Endothelial cell of umbilical vein (primary cell): ENCODE measurements at regions not wholly inside any gene's neighbourhood (a gene's known extent, or its start where the extent isn't known, plus 50 kb on each side); places are given as distances from the start of the nearest gene placed in this dataset.

Experiments used
- BruUV-seq: library from RNA; stranded (reverse); fragments of 400-500 nt; replicated peaks from 2 replicates; lab custom pipeline; 2021; lab: Mats Ljungman, UMichigan
- CTCF ChIA-PET: fragments of 300-600, 350-600 bp; sonication (Branson Sonifier 250); formaldehyde crosslinking; loops from one replicate; lab custom pipeline; 2021; ENCODE audit warnings: antibody characterized with exemption, inconsistent platforms; lab: Charles Lee
- POLR2A ChIA-PET: fragments of 300-600, 350-600 bp; sonication (Branson Sonifier 250); formaldehyde crosslinking; loops from one replicate; lab custom pipeline; 2021; ENCODE audit warnings: antibody characterized with exemption, inconsistent platforms; lab: Charles Lee
- DNase-seq: peaks from one replicate; pipeline ENCODE4 v3.0.0-alpha.2; 2011; ENCODE audit warnings: low read depth, low spot score
- FAIRE-seq: peaks from 2 replicates; lab custom pipeline; 2011; peaks lifted over from hg19 to GRCh38; lab: Jason Lieb, UNC
- H2AFZ ChIP-seq: 2 replicates; pipeline ENCODE4 v1.6.0; 2012; ENCODE audit warnings: low read depth, low read length, control low read depth, inconsistent platforms
- H3K27ac ChIP-seq: 2 replicates; pipeline ENCODE4 v1.5.1; 2011; ENCODE audit warnings: low read depth, mild to moderate bottlenecking, control low read depth, low read length, moderate library complexity; ENCODE audit not compliant: insufficient read depth
- H3K27me3 ChIP-seq, 2 experiments: 2 replicates each; pipeline versions ENCODE4 v1.6.0 to v1.6.1; 2011; ENCODE audit warnings: low read length in 2 of 2, mixed read lengths in 1 of 2; ENCODE audit not compliant: control insufficient read depth in 2 of 2, insufficient read depth in 2 of 2
- H3K36me3 ChIP-seq, 2 experiments: 2 replicates in 1 of 2; 3 replicates in 1 of 2; pipeline ENCODE4 v1.5.1; 2011; ENCODE audit warnings: low read length in 2 of 2, mild to moderate bottlenecking in 1 of 2, moderate library complexity in 1 of 2; ENCODE audit not compliant: control insufficient read depth in 2 of 2, insufficient read depth in 2 of 2; ENCODE audit errors: extremely low read depth in 1 of 2
- H3K4me1 ChIP-seq: 3 replicates; pipeline ENCODE4 v1.5.1; 2011; ENCODE audit warnings: mild to moderate bottlenecking, low read length; ENCODE audit not compliant: control insufficient read depth, insufficient read depth; ENCODE audit errors: extremely low read depth
- H3K4me2 ChIP-seq: 2 replicates; pipeline ENCODE4 v1.6.1; 2011; ENCODE audit warnings: low read length, control low read depth, mixed read lengths; ENCODE audit not compliant: insufficient read depth
- H3K4me3 ChIP-seq, 3 experiments: fragments of 200-600 bp in 1 of 3; sonication (generic), shearing (Covaris generic) in 1 of 3; replicated peaks in 1 of 3; 2 replicates each; pipeline ENCODE4 v1.5.1; 2011 to 2016; ENCODE audit warnings: control low read depth in 3 of 3, low read length in 3 of 3, mild to moderate bottlenecking in 2 of 3, inconsistent platforms in 1 of 3, low read depth in 1 of 3, moderate library complexity in 1 of 3; ENCODE audit not compliant: insufficient read depth in 1 of 3
- H3K79me2 ChIP-seq: 2 replicates; pipeline ENCODE4 v1.6.0; 2012; ENCODE audit warnings: low read length, inconsistent platforms; ENCODE audit not compliant: control insufficient read depth, insufficient read depth
- H3K9ac ChIP-seq: replicated peaks from 2 replicates; pipeline ENCODE3; 2011; ENCODE audit warnings: low read length, control low read depth; ENCODE audit not compliant: insufficient read depth; ENCODE audit errors: extremely low read depth
- H3K9me1 ChIP-seq: replicated peaks from 3 replicates; pipeline ENCODE4 v1.6.0; 2011; ENCODE audit warnings: mild to moderate bottlenecking, low read length; ENCODE audit not compliant: control insufficient read depth, insufficient read depth; ENCODE audit errors: extremely low read depth
- H3K9me3 ChIP-seq: replicated peaks from 2 replicates; pipeline ENCODE4 v1.5.1; 2012; ENCODE audit warnings: low read length, inconsistent platforms; ENCODE audit not compliant: control insufficient read depth, insufficient read depth
- H4K20me1 ChIP-seq: replicated peaks from 2 replicates; pipeline ENCODE3; 2011; ENCODE audit warnings: mild to moderate bottlenecking, low read length; ENCODE audit not compliant: control insufficient read depth, insufficient read depth; ENCODE audit errors: extremely low read depth
- CTCF ChIP-seq, 2 donors: IDR thresholded peaks; 1 replicate in 1 of 2; 2 replicates in 1 of 2; pipeline ENCODE4 v1.5.1; 2011; ENCODE audit warnings: low read length in 2 of 2, mild to moderate bottlenecking in 2 of 2, moderate library complexity in 2 of 2, control low read depth in 1 of 2, inconsistent platforms in 1 of 2, low read depth in 1 of 2; ENCODE audit not compliant: insufficient read depth in 1 of 2; ENCODE audit errors: extremely low read depth in 1 of 2
- EZH2 ChIP-seq: IDR thresholded peaks from 2 replicates; pipeline ENCODE4 v1.6.1; 2012; ENCODE audit warnings: borderline replicate concordance, low read depth, mild to moderate bottlenecking, moderate library complexity, low read length, inconsistent platforms; ENCODE audit not compliant: severe bottlenecking
- FOS ChIP-seq: IDR thresholded peaks from 2 replicates; pipeline ENCODE4 v1.6.1; 2011; ENCODE audit warnings: mild to moderate bottlenecking, low read length, moderate library complexity, borderline replicate concordance; ENCODE audit not compliant: insufficient read depth
- GATA2 ChIP-seq: IDR thresholded peaks from 2 replicates; pipeline ENCODE4 v1.7.0; 2011; ENCODE audit warnings: low read depth, mild to moderate bottlenecking, moderate library complexity, mixed read lengths, low read length; ENCODE audit not compliant: insufficient read length, insufficient read depth
- JUN ChIP-seq: IDR thresholded peaks from 2 replicates; pipeline ENCODE4 v1.6.1; 2011; ENCODE audit warnings: borderline replicate concordance, low read depth; ENCODE audit not compliant: insufficient read length, insufficient read depth
- MAX ChIP-seq: IDR thresholded peaks from 2 replicates; pipeline ENCODE4 v1.6.1; 2011; ENCODE audit not compliant: insufficient read depth, insufficient read length
- MYC ChIP-seq: IDR thresholded peaks from one replicate; pipeline ENCODE4 v1.6.1; 2011; ENCODE audit warnings: mild to moderate bottlenecking, low read depth, low read length
- POLR2A ChIP-seq: IDR thresholded peaks from 2 replicates; pipeline ENCODE4 v1.6.1; 2012; ENCODE audit warnings: low read depth, mild to moderate bottlenecking, control low read depth, low read length
- POLR2AphosphoS5 ChIP-seq: IDR thresholded peaks from 2 replicates; pipeline ENCODE4 v1.6.1; 2012; ENCODE audit warnings: low read depth, mild to moderate bottlenecking, control low read depth, low read length, moderate library complexity; ENCODE audit not compliant: insufficient read depth
- dilution Hi-C: fragments of 300-500 bp; cut with MboI; formaldehyde crosslinking; loops from one replicate; pipeline ENCODE4 v1.15.0; 2019; ENCODE audit warnings: low sequenced_read_pairs; ENCODE audit not compliant: extremely low pct_ligation_motif_present
- intact Hi-C: fragments of 100-400 bp; cut with micrococcal nuclease; formaldehyde crosslinking; loops from one replicate; pipeline ENCODE4 v1.10.0; 2022

GRCh38 chr5:110846398-110847001 is 107.7 kb downstream of the SLC25A46 start:
- Histone ChIP-seq H2AFZ (no peak overlapping the region), H4K20me1 (no peaks in the 10 kb centered on the region), H3K9me1 (no peaks in the 10 kb centered on the region), H3K4me2 (no peak overlapping the region), H3K79me2 (no peaks in the 10 kb centered on the region), H3K27me3 (no peaks in the 10 kb centered on the region), H3K4me3 (no peak overlapping the region), H3K36me3 (no peaks in the 10 kb centered on the region), H3K9me3 (no peaks in the 10 kb centered on the region), H3K27ac (no peak overlapping the region), H3K9ac (no peak overlapping the region), H3K4me1 (no peaks in the 10 kb centered on the region)
- TF ChIP-seq MAX (no peak), JUN (no peak), GATA2 (no peak), POLR2AphosphoS5 (no peak), POLR2A (no peak), EZH2 (no peak), MYC (no peak), CTCF (IDR thresholded peaks at IDR 0.05; ENCODE audit: extremely low read depth in 1 of 2, insufficient read depth in 1 of 2, low read depth in 1 of 2, low read length in 2 of 2) (no peak), FOS (no peak)
- no TSS peak for BruUV-seq
- no peak for FAIRE-seq
- ChIA-PET POLR2A (no interaction called here), CTCF (no interaction called here)
- intact Hi-C loops, result no loop called here
- no peak for DNase-seq
- dilution Hi-C loops, result no loop called here
